Tibial artery (tissue), 4 donors: ENCODE measurements at regions not wholly inside any gene's neighbourhood (a gene's known extent, or its start where the extent isn't known, plus 50 kb on each side); places are given as distances from the start of the nearest gene placed in this dataset.
A peak's percentile ranks its signal among the peaks of the same experiment; 100 is the strongest.
"Not testable (repeated sequence)": the region's sequence is repeated elsewhere in the genome, so short reads cannot be mapped to it uniquely, and the experiment has no call there.

Experiments used
- DNase-seq, 2 donors: peaks; one replicate each; pipeline ENCODE4 v3.0.0-alpha.2; 2019
- H3K27ac ChIP-seq, 2 donors: fragments of 200-600 bp; sonication (generic) in 1 of 2; 1 replicate in 1 of 2; 2 replicates in 1 of 2; pipeline ENCODE4 v1.5.1; 2018 to 2019; ENCODE audit warnings: mild to moderate bottlenecking in 1 of 2
- H3K27me3 ChIP-seq, 2 donors: fragments of 200-600 bp; sonication (generic) in 1 of 2; one replicate each; pipeline versions ENCODE4 v1.5.1 to v1.6.0; 2016 to 2019
- H3K36me3 ChIP-seq, 3 donors: fragments of 200-600 bp; sonication (generic) in 2 of 3; one replicate each; pipeline ENCODE4 v1.5.1; 2016 to 2019; ENCODE audit warnings: mild to moderate bottlenecking in 2 of 3
- H3K4me1 ChIP-seq, 4 donors: fragments of 200-600 bp; sonication (generic) in 2 of 4; 1 replicate in 3 of 4; 2 replicates in 1 of 4; pipeline ENCODE4 v1.5.1; 2016 to 2019
- H3K4me3 ChIP-seq, 2 donors: fragments of 200-600 bp; sonication (generic) in 1 of 2; 1 replicate in 1 of 2; 2 replicates in 1 of 2; pipeline ENCODE4 v1.5.1; 2018 to 2019; ENCODE audit warnings: mild to moderate bottlenecking in 2 of 2
- H3K9me3 ChIP-seq, 3 donors: fragments of 200-600 bp; sonication (generic) in 1 of 3; one replicate each; pipeline ENCODE4 v1.5.1; 2016 to 2019
- intact Hi-C: fragments of 100-400 bp; cut with DNase I; formaldehyde crosslinking; loops from one replicate; pipeline ENCODE4 v1.15.0; 2023; ENCODE audit warnings: low total_unique reads
- TF ChIP-seq, protein P1 (sequence below), 2 experiments: fragments of 200-600 bp in 1 of 2; fragments of 450-650 bp in 1 of 2; IDR thresholded peaks; one replicate each; pipeline ENCODE4 v1.5.1; 2017 to 2019; ENCODE audit warnings: antibody characterized with exemption in 2 of 2, mild to moderate bottlenecking in 1 of 2, moderate library complexity in 1 of 2

- no peak overlapping the region for H3K27ac ChIP-seq
Measured at GRCh38 chr1:38730511-38731397, 128.8 kb downstream of the RRAGC start.

DNA sequence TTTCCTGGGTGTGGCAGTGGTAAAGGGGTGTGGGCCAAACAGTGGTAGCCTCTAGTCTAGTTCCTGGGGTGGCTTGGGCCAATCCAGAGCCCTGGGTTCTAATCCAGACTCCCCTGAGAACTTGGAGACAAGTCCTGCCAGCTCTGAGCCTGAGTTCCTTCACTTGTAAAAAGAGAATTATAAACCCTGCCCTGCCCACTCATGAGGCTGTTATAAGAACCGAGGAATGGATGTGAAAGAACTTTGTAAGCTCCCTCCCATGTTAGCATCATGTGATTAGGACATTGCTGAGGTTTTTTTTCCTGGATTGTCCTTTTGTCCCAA is 131.0 kb downstream of the RRAGC start:
- H3K27ac ChIP-seq, result peak overlapping the region; percentile 1 to 38
- no peak for DNase-seq
- intact Hi-C loops, result no loop called here
- TF ChIP-seq, protein P1, sequence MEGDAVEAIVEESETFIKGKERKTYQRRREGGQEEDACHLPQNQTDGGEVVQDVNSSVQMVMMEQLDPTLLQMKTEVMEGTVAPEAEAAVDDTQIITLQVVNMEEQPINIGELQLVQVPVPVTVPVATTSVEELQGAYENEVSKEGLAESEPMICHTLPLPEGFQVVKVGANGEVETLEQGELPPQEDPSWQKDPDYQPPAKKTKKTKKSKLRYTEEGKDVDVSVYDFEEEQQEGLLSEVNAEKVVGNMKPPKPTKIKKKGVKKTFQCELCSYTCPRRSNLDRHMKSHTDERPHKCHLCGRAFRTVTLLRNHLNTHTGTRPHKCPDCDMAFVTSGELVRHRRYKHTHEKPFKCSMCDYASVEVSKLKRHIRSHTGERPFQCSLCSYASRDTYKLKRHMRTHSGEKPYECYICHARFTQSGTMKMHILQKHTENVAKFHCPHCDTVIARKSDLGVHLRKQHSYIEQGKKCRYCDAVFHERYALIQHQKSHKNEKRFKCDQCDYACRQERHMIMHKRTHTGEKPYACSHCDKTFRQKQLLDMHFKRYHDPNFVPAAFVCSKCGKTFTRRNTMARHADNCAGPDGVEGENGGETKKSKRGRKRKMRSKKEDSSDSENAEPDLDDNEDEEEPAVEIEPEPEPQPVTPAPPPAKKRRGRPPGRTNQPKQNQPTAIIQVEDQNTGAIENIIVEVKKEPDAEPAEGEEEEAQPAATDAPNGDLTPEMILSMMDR (IDR thresholded peaks at IDR 0.05), result no peak
- H3K4me1 ChIP-seq, result peaks cover 0 to 17% (median 13%) of the 10 kb centered on the region in 4 donors
- H3K36me3 ChIP-seq, result no peaks in the 10 kb centered on the region
- peaks cover 0 to 6% of the 10 kb centered on the region in 2 donors for H3K27me3 ChIP-seq
- peak overlapping the region in 1 of 2 donors; percentile 5 for H3K4me3 ChIP-seq
- H3K9me3 ChIP-seq, result no peaks in the 10 kb centered on the region

More at GRCh38 chr1:38730511-38731397, 128.8 kb downstream of the RRAGC start:
- Histone ChIP-seq H3K9me3 (no peaks in the 10 kb centered on the region), H3K4me3 (no peak overlapping the region), H3K27me3 (peaks cover 0 to 10% of the 10 kb centered on the region in 2 donors), H3K36me3 (no peaks in the 10 kb centered on the region), H3K4me1 (peaks cover 0 to 17% (median 13%) of the 10 kb centered on the region in 4 donors)
- DNase-seq, result no peak
- intact Hi-C loops, result no loop called here
- TF ChIP-seq, protein P1 (IDR thresholded peaks at IDR 0.05), result no peak

- intact Hi-C loops, result no loop called here
- Histone ChIP-seq H3K9me3 (no peaks in the 10 kb centered on the region), H3K27ac (peak overlapping the region; percentile 1 to 38), H3K36me3 (no peaks in the 10 kb centered on the region), H3K4me1 (peaks cover 0 to 17% (median 13%) of the 10 kb centered on the region in 4 donors), H3K27me3 (peaks cover 0 to 6% of the 10 kb centered on the region in 2 donors), H3K4me3 (peak overlapping the region in 1 of 2 donors; percentile 5)
- TF ChIP-seq, protein P1 (IDR thresholded peaks at IDR 0.05), result no peak
- peak; percentile 33 to 78 for DNase-seq
Measured at GRCh38 chr1:38727684-38728584, 131.6 kb downstream of the RRAGC start.

- H3K27me3 ChIP-seq, DNase-seq, H3K9me3 ChIP-seq, H3K36me3 ChIP-seq, H3K4me3 ChIP-seq, intact Hi-C loops, H3K27ac ChIP-seq: not testable (repeated sequence)
- peaks cover 0 to 17% (median 13%) of the 10 kb centered on the region in 4 donors for H3K4me1 ChIP-seq
Measured at GRCh38 chr1:38725321-38725961, 134.1 kb downstream of the RRAGC start.

DNA sequence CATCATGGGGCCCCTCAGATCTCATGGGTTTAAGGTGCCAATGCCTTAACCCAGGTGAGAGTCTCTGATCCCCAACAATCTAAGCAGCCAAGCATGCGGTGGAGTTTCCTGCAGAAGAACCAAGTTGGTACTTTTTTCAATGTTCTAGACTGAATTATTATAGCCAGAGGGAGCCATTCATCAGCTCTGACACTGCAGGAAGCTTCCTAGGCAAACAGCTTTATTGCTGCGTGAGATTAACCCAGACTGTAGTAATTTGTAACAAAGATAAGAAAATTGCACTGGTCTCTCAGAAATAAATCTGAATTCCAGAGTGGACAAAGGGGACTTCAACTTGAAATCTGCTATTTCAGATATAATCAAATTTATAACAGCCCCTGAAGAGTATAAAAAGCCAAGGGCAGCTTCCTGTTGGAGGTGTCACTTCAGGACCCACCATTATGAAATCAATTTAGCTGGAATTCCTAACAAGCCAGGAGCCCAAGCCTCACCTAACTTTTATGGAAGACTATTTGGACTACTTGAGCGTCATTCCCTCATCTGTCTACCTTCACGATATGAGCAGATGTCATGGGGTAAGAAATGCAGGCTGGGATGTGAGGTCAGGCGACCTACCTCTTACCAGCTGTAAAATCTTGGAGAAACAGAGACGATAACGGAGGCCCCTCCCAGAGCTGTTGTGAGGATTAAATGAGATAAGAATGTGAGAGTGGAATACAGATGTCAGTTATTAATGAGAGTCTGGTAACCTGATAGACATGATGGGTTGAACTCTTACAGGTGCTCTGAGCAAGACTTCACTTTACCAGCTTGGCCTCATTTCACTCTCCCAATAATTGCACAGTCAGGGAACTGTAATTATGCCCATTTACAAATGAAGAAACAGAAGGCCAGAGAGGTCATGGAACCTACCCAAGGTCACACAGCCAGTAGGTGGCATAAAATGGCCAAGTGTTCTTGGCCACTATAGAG is 135.1 kb downstream of the RRAGC start:
- intact Hi-C loops, result no loop called here
- Histone ChIP-seq H3K4me3 (no peak overlapping the region), H3K27ac (no peak overlapping the region), H3K27me3 (peaks cover 0 to 5% of the 10 kb centered on the region in 2 donors), H3K9me3 (no peaks in the 10 kb centered on the region), H3K36me3 (no peaks in the 10 kb centered on the region), H3K4me1 (peaks cover 0 to 17% (median 13%) of the 10 kb centered on the region in 4 donors)
- TF ChIP-seq, protein P1 (IDR thresholded peaks at IDR 0.05), result no peak
- no peak for DNase-seq
